ENCODE measurements at regions not wholly inside any gene's neighbourhood (a gene's known extent, or its start where the extent isn't known, plus 50 kb on each side); places are given as distances from the start of the nearest gene placed in this dataset.
"Not testable (repeated sequence)": the region's sequence is repeated elsewhere in the genome, so short reads cannot be mapped to it uniquely, and the experiment has no call there.

GRCh38 chr3:145219355-145220235, 941.4 kb downstream of the PLOD2 start:
- no peak for DNase-seq

DNA sequence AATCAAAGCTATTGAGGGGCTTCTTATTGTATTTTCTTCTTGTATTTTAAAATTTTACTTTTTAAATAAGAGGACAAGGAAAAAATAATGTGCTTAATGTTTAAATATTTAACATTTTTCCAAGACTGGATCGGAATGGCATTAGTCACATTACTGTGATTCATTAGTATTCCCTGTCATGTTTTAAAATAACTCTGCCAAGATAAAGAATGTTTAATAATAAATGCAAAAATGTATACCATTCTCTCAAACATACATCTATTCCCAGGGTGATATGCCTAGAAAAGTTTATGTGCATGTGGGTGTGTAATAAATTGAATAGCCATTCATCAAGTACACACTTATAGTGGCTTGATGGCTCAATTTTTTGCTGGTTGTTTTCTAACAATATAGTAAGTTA, 936.1 kb downstream of the PLOD2 start:
- DNase-seq = no peak

- DNase-seq = no peak
These were observed 917.1 kb downstream of the PLOD2 start for GRCh38 chr3:145243875-145244274.

GRCh38 chr3:145244327-145244726, 916.7 kb downstream of the PLOD2 start:
- DNase-seq = no peak

GRCh38 chr3:145246291-145246690, 914.7 kb downstream of the PLOD2 start:
- no peak for DNase-seq

DNA sequence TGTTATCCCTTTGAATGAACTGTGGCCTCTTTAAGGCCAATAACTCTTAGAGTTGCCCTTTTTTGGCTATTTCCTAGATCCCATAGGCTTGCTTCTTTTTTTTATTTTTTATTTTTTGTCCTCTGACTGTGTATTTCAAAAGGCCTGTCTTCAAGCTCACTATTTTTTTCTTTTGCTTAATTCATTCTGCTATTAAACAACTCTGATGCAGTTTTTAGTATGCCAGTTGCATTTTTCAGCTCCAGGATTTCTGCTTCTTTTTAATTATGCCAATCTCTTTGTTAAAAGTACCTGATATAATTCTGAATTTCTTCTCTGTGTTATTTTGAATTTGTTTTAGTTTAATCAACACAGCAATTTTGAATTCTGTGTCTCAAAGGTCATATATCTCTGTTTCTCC, 912.1 kb downstream of the PLOD2 start:
- DNase-seq = no peak

- DNase-seq = no peak
These were observed 909.7 kb downstream of the PLOD2 start for GRCh38 chr3:145251311-145251710.

DNA sequence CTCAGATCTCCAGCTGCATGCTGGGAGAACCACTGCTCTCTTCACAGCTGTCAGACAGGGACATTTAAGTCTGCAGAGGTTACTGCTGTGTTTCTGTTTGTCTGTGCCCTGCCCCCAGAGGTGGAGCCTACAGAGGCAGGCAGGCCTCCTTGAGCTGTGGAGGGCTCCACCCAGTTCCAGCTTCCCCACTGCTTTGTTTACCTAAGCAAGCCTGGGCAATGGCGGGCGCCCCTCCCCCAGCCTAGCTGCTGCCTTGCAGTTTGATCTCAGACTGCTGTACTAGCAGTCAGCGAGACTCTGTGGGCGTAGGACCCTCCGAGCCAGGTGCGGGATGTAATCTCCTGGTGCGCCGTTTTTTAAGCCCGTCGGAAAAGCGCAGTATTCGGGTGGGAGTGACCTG, 903.0 kb downstream of the PLOD2 start:
- not testable (repeated sequence) for DNase-seq

DNA sequence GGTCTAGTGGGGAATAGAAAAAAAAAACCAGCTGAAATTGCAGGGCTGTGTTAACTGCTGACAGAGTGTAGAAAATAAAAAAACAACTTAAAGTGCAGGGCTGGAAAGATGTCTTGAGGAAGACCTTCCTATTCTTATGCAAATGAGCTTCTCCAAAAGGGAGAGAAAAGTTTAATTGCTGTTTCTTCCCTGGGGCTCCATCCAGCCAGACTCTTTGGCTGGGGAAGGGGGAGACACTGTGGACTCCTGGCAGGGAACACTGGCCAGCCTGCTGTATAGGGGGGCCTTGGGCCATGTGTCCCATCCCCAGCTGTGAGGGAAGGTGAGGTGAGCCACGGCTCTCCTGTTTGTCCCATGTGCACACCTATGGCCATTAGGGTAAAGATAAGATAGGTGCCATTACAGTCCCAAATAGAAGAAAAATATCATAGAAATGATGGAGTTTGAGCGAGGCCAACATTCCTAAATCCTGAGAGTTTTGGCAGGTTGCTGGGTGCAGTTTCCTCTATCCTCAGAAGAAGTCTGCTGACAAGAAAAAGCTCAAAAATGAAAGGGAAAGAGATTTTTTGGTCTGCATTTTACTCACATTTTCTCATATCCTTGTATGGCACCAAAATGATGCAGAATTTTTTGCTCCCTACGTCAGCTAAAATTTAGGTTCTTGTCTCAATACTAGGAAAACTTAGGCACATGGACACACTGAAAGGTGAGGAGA, 901.7 kb downstream of the PLOD2 start:
- DNase-seq = no peak

GRCh38 chr3:145263458-145263857, 897.5 kb downstream of the PLOD2 start:
- DNase-seq = not testable (repeated sequence)

- no peak for DNase-seq
These were observed 894.6 kb downstream of the PLOD2 start for GRCh38 chr3:145266368-145266767.

DNA sequence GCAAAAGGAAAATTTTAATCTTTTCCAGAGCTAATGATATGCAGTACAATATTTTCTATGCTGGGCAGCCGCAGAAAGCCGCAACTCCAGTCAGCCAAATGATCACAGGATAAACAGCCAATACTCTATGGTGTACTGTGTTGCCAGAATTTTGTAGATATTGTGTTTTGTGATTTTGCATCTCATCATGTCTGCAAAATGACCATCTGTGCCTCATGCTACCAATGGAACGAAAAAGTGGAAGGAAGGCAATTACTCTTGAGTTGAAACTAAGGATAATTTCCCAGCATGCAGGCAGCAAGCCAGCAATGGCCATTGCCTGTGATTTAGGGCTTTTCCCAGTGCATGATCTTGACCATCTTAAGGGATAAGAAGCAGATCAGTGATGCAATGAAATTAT, 891.9 kb downstream of the PLOD2 start:
- DNase-seq = no peak

DNA sequence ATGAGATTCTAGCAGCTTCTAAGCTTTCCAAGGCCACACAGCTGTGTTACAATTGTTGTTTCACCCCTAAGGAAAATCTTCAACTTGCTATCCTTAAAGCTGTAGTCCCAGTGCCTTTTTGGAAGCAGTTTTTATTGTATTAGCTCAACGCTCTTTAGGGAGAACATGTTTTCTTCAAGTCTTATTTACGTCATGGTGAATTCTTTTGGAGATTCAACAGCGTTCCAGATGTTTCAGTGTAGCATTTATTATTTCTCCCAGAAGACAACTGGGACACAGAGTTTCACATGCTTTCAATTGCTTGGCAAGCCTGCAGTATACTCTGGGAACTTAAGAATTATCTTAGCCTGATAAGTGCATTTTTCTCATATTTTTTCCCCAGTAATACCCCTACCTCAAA, 888.3 kb downstream of the PLOD2 start:
- no peak for DNase-seq

GRCh38 chr3:145282505-145282904, 878.5 kb downstream of the PLOD2 start:
- no peak for DNase-seq

GRCh38 chr3:145286937-145287336, 874.0 kb downstream of the PLOD2 start:
- no peak for DNase-seq

- no peak for DNase-seq
These were observed 871.0 kb downstream of the PLOD2 start for GRCh38 chr3:145290010-145290409.

GRCh38 chr3:145294572-145294971, 866.4 kb downstream of the PLOD2 start:
- DNase-seq = no peak

DNA sequence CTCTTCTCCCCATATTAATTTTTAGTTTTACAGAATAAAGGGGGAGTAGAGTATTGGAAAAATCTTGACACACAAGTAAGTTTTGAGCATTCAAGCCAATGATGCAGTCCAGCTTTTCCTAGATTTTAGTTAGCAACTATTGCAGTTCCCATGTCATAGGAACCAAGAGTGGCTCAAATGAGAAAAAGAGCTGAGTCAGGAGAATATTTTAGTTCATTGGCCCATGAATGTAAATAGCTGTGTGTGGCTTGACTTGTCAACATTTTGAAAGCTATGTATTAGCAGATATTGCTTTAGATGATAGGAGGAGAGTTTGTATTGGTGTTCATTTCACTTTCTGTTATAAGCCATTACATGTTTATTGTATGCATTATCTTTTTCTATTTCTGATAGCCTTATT, 853.7 kb downstream of the PLOD2 start:
- no peak for DNase-seq

DNA sequence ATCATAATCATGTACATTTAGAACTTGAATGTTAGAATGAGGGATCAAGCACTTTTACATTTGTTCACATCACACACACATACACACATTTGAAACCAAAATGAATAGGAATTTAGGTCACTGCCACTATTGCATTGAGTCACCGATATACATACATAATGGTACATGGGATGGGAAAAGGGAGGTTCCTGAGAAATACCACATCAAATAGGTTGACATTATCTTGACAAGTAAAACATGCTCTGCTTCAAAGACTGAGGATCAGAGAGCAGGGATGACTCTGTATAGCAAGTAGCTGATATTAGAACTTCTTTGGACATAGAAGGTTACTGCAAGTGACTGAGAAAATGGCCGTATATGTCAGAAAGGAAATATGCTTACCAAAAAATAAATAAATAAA, 847.2 kb downstream of the PLOD2 start:
- no peak for DNase-seq

DNA sequence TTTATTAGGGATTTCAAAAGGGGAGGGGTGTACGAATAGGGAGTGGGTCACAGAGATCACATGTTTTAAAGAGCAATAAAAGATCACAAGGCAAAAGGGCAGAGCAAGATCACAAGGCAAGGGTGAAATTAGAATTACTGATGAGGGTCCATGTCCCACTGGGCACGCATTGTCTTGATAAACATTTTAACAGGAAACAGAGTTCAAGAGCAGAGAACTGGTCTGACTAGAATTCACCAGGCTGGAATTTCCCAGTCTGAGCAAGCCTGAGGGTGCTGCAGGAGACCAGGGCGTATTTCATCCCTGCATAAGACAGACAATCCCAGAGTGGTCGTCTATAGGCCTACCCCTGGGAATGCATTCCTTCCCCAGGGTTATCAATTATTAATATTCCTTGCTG, 844.7 kb downstream of the PLOD2 start:
- not testable (repeated sequence) for DNase-seq

GRCh38 chr3:145326666-145327065, 834.3 kb downstream of the PLOD2 start:
- no peak for DNase-seq

DNA sequence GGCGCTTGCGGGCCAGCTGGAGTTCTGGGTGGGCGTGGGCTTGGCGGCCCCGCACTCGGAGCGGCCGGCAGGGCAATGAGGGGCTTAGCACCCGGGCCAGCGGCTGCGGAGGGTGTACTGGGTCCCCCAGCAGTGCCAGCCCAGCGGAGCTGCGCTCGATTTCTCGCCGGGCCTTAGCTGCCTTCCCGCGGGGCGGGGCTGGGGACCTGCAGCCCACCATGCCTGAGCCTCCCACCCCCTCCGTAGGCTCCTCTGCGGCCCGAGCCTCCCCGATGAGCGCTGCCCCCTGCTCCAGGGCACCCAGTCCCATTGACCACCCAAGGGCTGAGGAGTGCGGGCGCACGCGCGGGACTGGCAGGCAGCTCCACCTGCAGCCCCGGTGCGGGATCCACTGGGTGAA, 827.6 kb downstream of the PLOD2 start:
- DNase-seq = not testable (repeated sequence)

DNA sequence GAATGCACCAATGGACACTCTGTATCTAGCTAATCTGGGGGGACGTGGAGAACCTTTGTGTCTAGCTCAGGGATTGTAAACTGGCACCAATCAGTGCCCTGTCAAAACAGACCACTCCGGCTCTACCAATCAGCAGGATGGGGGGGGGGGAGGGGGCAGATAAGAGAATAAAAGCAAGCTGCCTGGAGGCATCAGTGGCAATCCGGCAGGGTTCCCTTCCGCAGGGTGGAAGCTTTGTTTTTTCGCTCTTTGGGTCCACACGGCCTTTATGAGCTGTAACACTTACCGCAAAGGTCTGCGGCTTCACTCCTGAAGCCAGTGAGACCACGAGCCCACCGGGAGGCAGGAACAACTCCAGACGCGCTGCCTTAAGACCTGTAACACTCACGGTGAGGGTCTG, 827.1 kb downstream of the PLOD2 start:
- DNase-seq = no peak

- DNase-seq = no peak
These were observed 805.8 kb downstream of the PLOD2 start for GRCh38 chr3:145355206-145355605.

All from hematopoietic multipotent progenitor cell treated with erythropoietin and hydrocortisone succinate and interleukin-3 and kit ligand, for 8 days (in vitro differentiated cells).